T-helper 2 cell treated with Interferon-gamma antibody and Interleukin-4, amounts not matched to agents 5 μg/mL and 100 μg/mL, for 36 hours (primary cell): ENCODE measurements at regions not wholly inside any gene's neighbourhood (a gene's known extent, or its start where the extent isn't known, plus 50 kb on each side); places are given as distances from the start of the nearest gene placed in this dataset.

Experiments used
- DNase-seq: peaks from one replicate; pipeline ENCODE4 v3.0.0; 2021; ENCODE audit warnings: low spot score
- H3K27ac Mint-ChIP-seq: one replicate; pipeline ENCODE4 v1.8.0; 2021; ENCODE audit warnings: mild to moderate bottlenecking, mixed read lengths
- H3K27me3 Mint-ChIP-seq: one replicate; pipeline ENCODE4 v1.8.0; 2021; ENCODE audit warnings: low read depth, mixed read lengths
- H3K36me3 Mint-ChIP-seq: one replicate; pipeline ENCODE4 v1.8.0; 2021; ENCODE audit warnings: low read depth, mixed read lengths
- H3K4me1 Mint-ChIP-seq: one replicate; pipeline ENCODE4 v1.8.0; 2021; ENCODE audit warnings: low read depth, mixed read lengths
- H3K4me3 Mint-ChIP-seq: one replicate; pipeline ENCODE4 v1.8.0; 2022; ENCODE audit warnings: mild to moderate bottlenecking, moderate library complexity, mixed read lengths
- H3K9me3 Mint-ChIP-seq: one replicate; pipeline ENCODE4 v1.8.0; 2021; ENCODE audit warnings: mixed read lengths

- DNase-seq, result no peak
- Mint-ChIP-seq H3K9me3 (no peaks in the 10 kb centered on the region), H3K27ac (no peak overlapping the region), H3K27me3 (no peaks in the 10 kb centered on the region), H3K4me3 (no peak overlapping the region), H3K36me3 (no peaks in the 10 kb centered on the region), H3K4me1 (peaks cover 22% of the 10 kb centered on the region)
Measured at GRCh38 chr13:73913751-73914518, 220.3 kb downstream of the KLF12 start.

GRCh38 chr13:73913079-73913740, 221.0 kb downstream of the KLF12 start:
- no peaks in the 10 kb centered on the region for H3K27me3 Mint-ChIP-seq
- peaks cover 15% of the 10 kb centered on the region for H3K4me1 Mint-ChIP-seq

GRCh38 chr13:73911361-73911760, 222.8 kb downstream of the KLF12 start:
- no peaks in the 10 kb centered on the region for H3K36me3 Mint-ChIP-seq
- no peak for DNase-seq
- H3K9me3 Mint-ChIP-seq, result no peaks in the 10 kb centered on the region
- H3K27ac Mint-ChIP-seq, result no peak overlapping the region
- H3K27me3 Mint-ChIP-seq, result no peaks in the 10 kb centered on the region
- peaks cover 9% of the 10 kb centered on the region for H3K4me1 Mint-ChIP-seq
- no peak overlapping the region for H3K4me3 Mint-ChIP-seq

More at GRCh38 chr13:73913079-73913740, 221.0 kb downstream of the KLF12 start:
- H3K36me3 Mint-ChIP-seq, result no peaks in the 10 kb centered on the region
- no peak for DNase-seq
- no peak overlapping the region for H3K4me3 Mint-ChIP-seq
- no peak overlapping the region for H3K27ac Mint-ChIP-seq
- no peaks in the 10 kb centered on the region for H3K9me3 Mint-ChIP-seq

GRCh38 chr13:73910733-73911132, 223.5 kb downstream of the KLF12 start:
- no peaks in the 10 kb centered on the region for H3K9me3 Mint-ChIP-seq
- H3K36me3 Mint-ChIP-seq, result no peaks in the 10 kb centered on the region
- H3K27ac Mint-ChIP-seq, result no peak overlapping the region
- DNase-seq, result no peak
- no peaks in the 10 kb centered on the region for H3K27me3 Mint-ChIP-seq
- H3K4me3 Mint-ChIP-seq, result no peak overlapping the region
- peaks cover 9% of the 10 kb centered on the region for H3K4me1 Mint-ChIP-seq

- Mint-ChIP-seq H3K4me3 (no peak overlapping the region), H3K27me3 (no peaks in the 10 kb centered on the region), H3K36me3 (no peaks in the 10 kb centered on the region), H3K9me3 (no peaks in the 10 kb centered on the region), H3K27ac (no peak overlapping the region), H3K4me1 (peaks cover 6% of the 10 kb centered on the region)
- DNase-seq, result no peak
Measured at GRCh38 chr13:73908809-73909208, 225.4 kb downstream of the KLF12 start.

GRCh38 chr13:73904625-73905024, 229.6 kb downstream of the KLF12 start:
- no peak for DNase-seq
- Mint-ChIP-seq H3K27ac (no peak overlapping the region), H3K4me1 (peaks cover 3% of the 10 kb centered on the region), H3K9me3 (no peaks in the 10 kb centered on the region), H3K36me3 (no peaks in the 10 kb centered on the region), H3K4me3 (no peak overlapping the region), H3K27me3 (no peaks in the 10 kb centered on the region)

GRCh38 chr13:73903561-73903960, 230.6 kb downstream of the KLF12 start:
- Mint-ChIP-seq H3K4me3 (no peak overlapping the region), H3K27me3 (no peaks in the 10 kb centered on the region), H3K27ac (no peak overlapping the region), H3K4me1 (peaks cover 3% of the 10 kb centered on the region), H3K36me3 (no peaks in the 10 kb centered on the region), H3K9me3 (no peaks in the 10 kb centered on the region)
- DNase-seq, result no peak

- no peaks in the 10 kb centered on the region for H3K27me3 Mint-ChIP-seq
- peaks cover 3% of the 10 kb centered on the region for H3K4me1 Mint-ChIP-seq
- no peak for DNase-seq
- H3K36me3 Mint-ChIP-seq, result no peaks in the 10 kb centered on the region
- H3K9me3 Mint-ChIP-seq, result no peaks in the 10 kb centered on the region
- H3K4me3 Mint-ChIP-seq, result no peak overlapping the region
- H3K27ac Mint-ChIP-seq, result no peak overlapping the region
Measured at GRCh38 chr13:73902847-73903246, 231.4 kb downstream of the KLF12 start.

GRCh38 chr13:73902296-73902695, 231.9 kb downstream of the KLF12 start:
- H3K27me3 Mint-ChIP-seq, result no peaks in the 10 kb centered on the region
- DNase-seq, result no peak
- H3K36me3 Mint-ChIP-seq, result no peaks in the 10 kb centered on the region
- H3K27ac Mint-ChIP-seq, result no peak overlapping the region
- H3K4me1 Mint-ChIP-seq, result peaks cover 3% of the 10 kb centered on the region
- no peaks in the 10 kb centered on the region for H3K9me3 Mint-ChIP-seq
- H3K4me3 Mint-ChIP-seq, result no peak overlapping the region

GRCh38 chr13:73901324-73902068, 232.7 kb downstream of the KLF12 start:
- Mint-ChIP-seq H3K27ac (no peak overlapping the region), H3K9me3 (no peaks in the 10 kb centered on the region), H3K4me3 (no peak overlapping the region), H3K4me1 (peaks cover 3% of the 10 kb centered on the region), H3K27me3 (no peaks in the 10 kb centered on the region), H3K36me3 (no peaks in the 10 kb centered on the region)
- DNase-seq, result no peak

- H3K27me3 Mint-ChIP-seq, result no peaks in the 10 kb centered on the region
- no peak overlapping the region for H3K27ac Mint-ChIP-seq
- peaks cover 3% of the 10 kb centered on the region for H3K4me1 Mint-ChIP-seq
- H3K9me3 Mint-ChIP-seq, result no peaks in the 10 kb centered on the region
- no peak for DNase-seq
- H3K4me3 Mint-ChIP-seq, result no peak overlapping the region
- no peaks in the 10 kb centered on the region for H3K36me3 Mint-ChIP-seq
Measured at GRCh38 chr13:73900591-73900990, 233.6 kb downstream of the KLF12 start.

GRCh38 chr13:73898899-73899298, 235.3 kb downstream of the KLF12 start:
- no peak overlapping the region for H3K27ac Mint-ChIP-seq
- no peak overlapping the region for H3K4me3 Mint-ChIP-seq
- no peaks in the 10 kb centered on the region for H3K9me3 Mint-ChIP-seq
- peaks cover 2% of the 10 kb centered on the region for H3K36me3 Mint-ChIP-seq
- peaks cover 10% of the 10 kb centered on the region for H3K4me1 Mint-ChIP-seq
- no peaks in the 10 kb centered on the region for H3K27me3 Mint-ChIP-seq
- DNase-seq, result no peak

GRCh38 chr13:73898276-73898675, 235.9 kb downstream of the KLF12 start:
- Mint-ChIP-seq H3K4me3 (no peak overlapping the region), H3K27ac (no peak overlapping the region), H3K9me3 (no peaks in the 10 kb centered on the region), H3K36me3 (peaks cover 2% of the 10 kb centered on the region), H3K27me3 (no peaks in the 10 kb centered on the region), H3K4me1 (peaks cover 10% of the 10 kb centered on the region)
- DNase-seq, result no peak

- H3K9me3 Mint-ChIP-seq, result no peaks in the 10 kb centered on the region
- no peaks in the 10 kb centered on the region for H3K27me3 Mint-ChIP-seq
- no peak overlapping the region for H3K4me3 Mint-ChIP-seq
- no peak for DNase-seq
- peaks cover 9% of the 10 kb centered on the region for H3K4me1 Mint-ChIP-seq
- H3K27ac Mint-ChIP-seq, result no peak overlapping the region
- peaks cover 4% of the 10 kb centered on the region for H3K36me3 Mint-ChIP-seq
Measured at GRCh38 chr13:73894995-73895571, 239.1 kb downstream of the KLF12 start.
